ENCODE measurements at regions not wholly inside any gene's neighbourhood (a gene's known extent, or its start where the extent isn't known, plus 50 kb on each side); places are given as distances from the start of the nearest gene placed in this dataset.

GRCh38 chr2:56109994-56110393, 73.8 kb upstream of the CCDC85A start:
- ATAC-seq (ENCODE audit: insufficient read depth, low FRiP score): no peak
- Histone ChIP-seq H3K36me3 (ENCODE audit: control insufficient read depth in 4 of 4, insufficient read depth in 4 of 4, low read length in 4 of 4) (no peaks in the 10 kb centered on the region), H3K27ac (ENCODE audit: low read depth in 1 of 2, low read length in 1 of 2) (no peak overlapping the region), H3K4me3 (no peak overlapping the region), H3K4me1 (ENCODE audit: control insufficient read depth in 5 of 5, insufficient read depth in 5 of 5, low read length in 5 of 5) (no peaks in the 10 kb centered on the region), H3K27me3 (ENCODE audit: control insufficient read depth in 3 of 3, insufficient read depth in 3 of 3, low read length in 2 of 3) (no peaks in the 10 kb centered on the region), H3K9ac (ENCODE audit: insufficient read depth in 1 of 2, low read length in 2 of 2) (no peak overlapping the region), H3K9me3 (ENCODE audit: control insufficient read depth in 4 of 4, insufficient read depth in 3 of 4, low read length in 3 of 4) (peaks cover 0 to 3% (median 0%) of the 10 kb centered on the region in 4 donors)
- no peak for DNase-seq
- no peak for TF ChIP-seq CTCF (IDR thresholded peaks at IDR 0.05; ENCODE audit: control extremely low read depth, extremely low read depth)

- TF ChIP-seq CTCF (IDR thresholded peaks at IDR 0.05; ENCODE audit: control extremely low read depth, extremely low read depth): no peak
- WGBS, 2 donors: 39 to 49% methylated on average over 4 of the region's 4 CpGs
- no peaks in the 10 kb centered on the region for H3K36me3 ChIP-seq (ENCODE audit: control insufficient read depth in 4 of 4, insufficient read depth in 4 of 4, low read length in 4 of 4)
- H3K27ac ChIP-seq (ENCODE audit: low read depth in 1 of 2, low read length in 1 of 2): no peak overlapping the region
- H3K9ac ChIP-seq (ENCODE audit: insufficient read depth in 1 of 2, low read length in 2 of 2): no peak overlapping the region
- no peaks in the 10 kb centered on the region for H3K9me3 ChIP-seq (ENCODE audit: control insufficient read depth in 4 of 4, insufficient read depth in 3 of 4, low read length in 3 of 4)
- H3K4me3 ChIP-seq: no peak overlapping the region
- no peaks in the 10 kb centered on the region for H3K4me1 ChIP-seq (ENCODE audit: control insufficient read depth in 5 of 5, insufficient read depth in 5 of 5, low read length in 5 of 5)
- ATAC-seq (ENCODE audit: insufficient read depth, low FRiP score) (no peak), DNase-seq (no peak)
- H3K27me3 ChIP-seq (ENCODE audit: control insufficient read depth in 3 of 3, insufficient read depth in 3 of 3, low read length in 2 of 3): no peaks in the 10 kb centered on the region
These were observed 70.3 kb upstream of the CCDC85A start for GRCh38 chr2:56113382-56113975.

GRCh38 chr2:56117764-56118163, 66.0 kb upstream of the CCDC85A start:
- ATAC-seq (ENCODE audit: insufficient read depth, low FRiP score): no peak
- TF ChIP-seq CTCF (IDR thresholded peaks at IDR 0.05; ENCODE audit: control extremely low read depth, extremely low read depth): no peak
- WGBS, 2 donors: 56 to 71% methylated on average over 4 of the region's 4 CpGs

GRCh38 chr2:56118474-56118873, 65.3 kb upstream of the CCDC85A start:
- Histone ChIP-seq H3K27ac (ENCODE audit: low read depth in 1 of 2, low read length in 1 of 2) (no peak overlapping the region), H3K4me3 (no peak overlapping the region), H3K9ac (ENCODE audit: insufficient read depth in 1 of 2, low read length in 2 of 2) (no peak overlapping the region), H3K9me3 (ENCODE audit: control insufficient read depth in 4 of 4, insufficient read depth in 3 of 4, low read length in 3 of 4) (no peaks in the 10 kb centered on the region), H3K4me1 (ENCODE audit: control insufficient read depth in 5 of 5, insufficient read depth in 5 of 5, low read length in 5 of 5) (no peaks in the 10 kb centered on the region), H3K27me3 (ENCODE audit: control insufficient read depth in 3 of 3, insufficient read depth in 3 of 3, low read length in 2 of 3) (no peaks in the 10 kb centered on the region), H3K36me3 (ENCODE audit: control insufficient read depth in 4 of 4, insufficient read depth in 4 of 4, low read length in 4 of 4) (no peaks in the 10 kb centered on the region)
- 82 to 84% methylated on average over 4 of the region's 4 CpGs for WGBS, 2 donors
- DNase-seq: no peak
- TF ChIP-seq CTCF (IDR thresholded peaks at IDR 0.05; ENCODE audit: control extremely low read depth, extremely low read depth): no peak
- no peak for ATAC-seq (ENCODE audit: insufficient read depth, low FRiP score)

More at GRCh38 chr2:56117764-56118163, 66.0 kb upstream of the CCDC85A start:
- Histone ChIP-seq H3K4me3 (no peak overlapping the region), H3K4me1 (ENCODE audit: control insufficient read depth in 5 of 5, insufficient read depth in 5 of 5, low read length in 5 of 5) (no peaks in the 10 kb centered on the region), H3K27ac (ENCODE audit: low read depth in 1 of 2, low read length in 1 of 2) (no peak overlapping the region), H3K36me3 (ENCODE audit: control insufficient read depth in 4 of 4, insufficient read depth in 4 of 4, low read length in 4 of 4) (no peaks in the 10 kb centered on the region), H3K9ac (ENCODE audit: insufficient read depth in 1 of 2, low read length in 2 of 2) (no peak overlapping the region), H3K9me3 (ENCODE audit: control insufficient read depth in 4 of 4, insufficient read depth in 3 of 4, low read length in 3 of 4) (no peaks in the 10 kb centered on the region), H3K27me3 (ENCODE audit: control insufficient read depth in 3 of 3, insufficient read depth in 3 of 3, low read length in 2 of 3) (no peaks in the 10 kb centered on the region)
- DNase-seq: no peak

Measured in lung (tissue), 11 donors.